Epithelial cell of esophagus (primary cell): ENCODE measurements at regions not wholly inside any gene's neighbourhood (a gene's known extent, or its start where the extent isn't known, plus 50 kb on each side); places are given as distances from the start of the nearest gene placed in this dataset.

ENCODE experiments used
- DNase-seq: peaks from one replicate; pipeline ENCODE4 v3.0.0; 2010; ENCODE audit warnings: low read depth
- H3K4me3 ChIP-seq: 2 replicates; pipeline ENCODE4 v1.5.1; 2011; ENCODE audit warnings: mild to moderate bottlenecking, low read length, control low read depth
- CTCF ChIP-seq: IDR thresholded peaks from 2 replicates; pipeline ENCODE4 v1.5.1; 2011; ENCODE audit warnings: low read depth, mild to moderate bottlenecking, low read length, control low read depth, inconsistent platforms; ENCODE audit not compliant: insufficient read depth; ENCODE audit errors: missing control alignments

DNA sequence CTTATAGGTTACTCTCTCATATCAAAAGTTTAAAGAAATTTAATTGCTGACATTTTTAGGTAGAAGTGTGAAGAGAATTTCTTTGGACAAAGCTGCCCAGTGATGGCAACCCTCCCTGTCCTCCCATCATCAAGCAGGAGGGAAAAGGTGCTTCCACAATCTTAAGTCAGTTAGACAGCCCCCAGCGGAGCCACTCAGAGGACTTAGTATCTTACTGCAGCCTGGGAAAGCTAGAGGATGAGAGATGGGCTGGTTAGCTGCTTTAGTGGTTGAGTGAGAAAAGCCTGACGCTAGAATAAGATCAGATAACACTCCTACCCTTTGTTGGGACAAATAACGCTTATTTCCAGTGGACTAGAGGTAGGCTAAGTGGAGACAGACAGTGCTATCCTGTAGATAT, 227.1 kb downstream of the RFPL4B start:
- H3K4me3 ChIP-seq = no peak overlapping the region
- no peak for TF ChIP-seq CTCF

DNA sequence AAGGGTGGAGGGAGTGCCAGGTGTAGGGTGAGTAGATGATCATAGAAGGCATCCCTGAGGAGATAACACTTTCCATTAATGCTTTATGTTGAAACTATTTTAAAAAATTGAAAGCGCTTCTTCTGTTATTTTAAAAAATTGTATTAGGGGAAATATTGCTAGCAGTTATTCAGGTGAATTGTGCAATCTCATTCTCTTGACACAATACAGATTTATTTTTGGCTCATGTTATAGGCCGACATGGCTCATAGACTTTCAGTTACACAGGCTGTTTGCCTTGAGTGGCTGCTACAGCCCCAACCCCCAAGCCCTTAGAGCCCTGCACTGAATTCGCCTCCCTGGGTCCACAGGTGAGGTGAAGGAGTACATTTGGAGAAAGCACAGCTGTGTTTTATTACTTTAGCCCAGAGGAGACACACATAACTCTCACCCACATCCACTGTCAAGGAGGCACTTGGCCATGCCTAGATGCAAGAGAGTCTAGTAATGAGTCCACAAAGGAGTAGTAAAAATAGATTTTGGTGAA, 228.2 kb downstream of the RFPL4B start:
- H3K4me3 ChIP-seq = no peak overlapping the region
- no peak for DNase-seq
- no peak for TF ChIP-seq CTCF

More for the DNA sequence above, 227.1 kb downstream of the RFPL4B start:
- DNase-seq = no peak

GRCh38 chr6:112576423-112576822, 229.3 kb downstream of the RFPL4B start:
- TF ChIP-seq CTCF = no peak
- no peak overlapping the region for H3K4me3 ChIP-seq
- DNase-seq = no peak

DNA sequence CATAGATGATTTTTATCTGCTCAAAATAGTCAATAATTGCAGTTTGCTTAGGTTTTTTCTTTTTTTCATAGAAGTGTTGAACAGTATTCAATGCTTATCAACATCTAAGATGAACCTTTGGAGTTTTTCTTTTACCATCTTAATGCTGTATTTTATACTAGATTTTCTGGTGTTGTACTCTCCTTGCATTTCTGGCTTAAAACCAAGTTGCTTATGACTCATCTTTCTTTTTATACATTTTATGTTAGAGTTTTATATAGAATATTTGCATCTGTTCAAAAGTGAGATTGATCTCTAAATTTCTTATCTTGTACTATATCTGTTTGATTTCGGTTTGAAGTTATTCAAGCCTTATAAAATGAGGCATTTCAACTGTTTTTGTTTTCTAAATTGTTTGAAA, 232.5 kb downstream of the RFPL4B start:
- H3K4me3 ChIP-seq = no peak overlapping the region
- no peak for TF ChIP-seq CTCF
- peak; percentile 8 for DNase-seq

DNA sequence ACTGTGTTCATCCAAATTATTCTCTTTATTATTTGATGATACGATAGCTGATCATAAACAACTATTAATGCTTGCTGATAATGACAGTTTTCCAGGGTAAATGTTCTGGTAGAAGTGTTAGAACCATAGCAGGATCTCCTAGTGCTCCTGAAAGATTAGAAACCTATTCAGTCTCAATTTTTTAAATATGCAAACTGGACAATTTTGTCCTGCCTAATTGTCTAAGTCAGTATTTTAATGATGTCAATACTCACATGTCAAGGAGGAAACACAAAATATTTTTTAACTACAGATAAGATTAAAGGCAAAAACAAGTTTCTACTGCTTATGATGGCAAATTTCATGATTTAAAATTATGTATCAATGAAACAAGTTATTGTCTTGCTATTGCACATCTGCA, 233.9 kb downstream of the RFPL4B start:
- DNase-seq = no peak
- no peak overlapping the region for H3K4me3 ChIP-seq
- TF ChIP-seq CTCF = no peak

GRCh38 chr6:112590326-112590725, 243.2 kb downstream of the RFPL4B start:
- no peak for TF ChIP-seq CTCF
- no peak for DNase-seq
- H3K4me3 ChIP-seq = no peak overlapping the region

DNA sequence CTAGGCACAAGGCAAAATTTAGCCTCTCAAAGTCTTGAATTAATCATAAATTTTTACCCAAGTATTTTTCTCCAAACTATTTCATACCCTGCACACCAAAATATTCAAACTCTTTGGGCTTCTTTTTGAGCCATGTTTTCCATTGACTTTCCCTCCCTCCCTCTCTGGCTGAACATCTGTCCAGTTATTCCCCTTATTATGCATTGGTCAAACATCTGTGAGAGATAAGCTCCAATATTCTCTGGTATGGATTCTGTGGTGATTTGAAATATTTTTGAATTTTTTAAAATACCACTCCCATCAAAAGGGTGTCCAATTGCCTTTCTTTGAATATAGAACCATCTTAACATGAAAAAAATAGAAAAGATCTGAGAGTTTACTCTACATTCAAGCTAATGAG, 244.2 kb downstream of the RFPL4B start:
- no peak for DNase-seq
- no peak for TF ChIP-seq CTCF
- no peak overlapping the region for H3K4me3 ChIP-seq
